PC-9 (cell line): ENCODE measurements at regions not wholly inside any gene's neighbourhood (a gene's known extent, or its start where the extent isn't known, plus 50 kb on each side); places are given as distances from the start of the nearest gene placed in this dataset.

Experiments
- BruUV-seq: library from RNA; stranded (reverse); fragments of 400-500 nt; replicated peaks from 2 replicates; lab custom pipeline; 2021; lab: Mats Ljungman, UMichigan
- CTCF ChIA-PET: fragments of 300-600 bp; sonication (Branson Sonifier 250); formaldehyde crosslinking; loops from one replicate; lab custom pipeline; 2022; ENCODE audit warnings: antibody characterized with exemption; lab: Charles Lee
- POLR2A ChIA-PET: fragments of 300-600 bp; sonication (Branson Sonifier 250); formaldehyde crosslinking; loops from one replicate; lab custom pipeline; 2022; ENCODE audit warnings: antibody characterized with exemption; ENCODE audit not compliant: unreplicated experiment; lab: Charles Lee
- DNase-seq, 2 experiments: peaks; one replicate each; pipeline versions ENCODE4 v3.0.0 to v3.0.0-alpha.2; 2015 to 2022; ENCODE audit warnings: mixed read lengths in 1 of 2
- H2AFZ ChIP-seq: fragments of 200-600 bp; sonication (generic); 2 replicates; pipeline ENCODE4 v1.8.1; 2017; ENCODE audit warnings: antibody characterized with exemption
- H3F3A ChIP-seq: fragments of 200-600 bp; sonication (generic); 2 replicates; pipeline ENCODE4 v1.8.1; 2017; ENCODE audit warnings: antibody characterized with exemption, mild to moderate bottlenecking, low read depth; ENCODE audit not compliant: insufficient read depth
- H3K27ac ChIP-seq: fragments of 200-600 bp; sonication (generic); 2 replicates; pipeline ENCODE4 v1.6.1; 2016; ENCODE audit warnings: mixed run types
- H3K27me3 ChIP-seq: fragments of 200-600 bp; sonication (generic); 2 replicates; pipeline ENCODE4 v1.6.1; 2016; ENCODE audit warnings: low read depth, mixed run types; ENCODE audit not compliant: insufficient read depth
- H3K36me3 ChIP-seq: fragments of 200-600 bp; sonication (generic); 2 replicates; pipeline ENCODE4 v1.6.1; 2016; ENCODE audit warnings: low read depth, mixed run types
- H3K4me1 ChIP-seq: fragments of 200-600 bp; sonication (generic); replicated peaks from 2 replicates; pipeline ENCODE4 v1.6.1; 2016; ENCODE audit warnings: mixed run types; ENCODE audit not compliant: insufficient read depth
- H3K4me2 ChIP-seq: fragments of 200-600 bp; sonication (generic); 2 replicates; pipeline ENCODE4 v1.6.1; 2017; ENCODE audit warnings: mixed run types
- H3K4me3 ChIP-seq: fragments of 200-600 bp; sonication (generic); 2 replicates; pipeline ENCODE4 v1.6.1; 2016; ENCODE audit warnings: mixed run types
- H3K79me2 ChIP-seq: fragments of 200-600 bp; sonication (generic); 2 replicates; pipeline ENCODE4 v1.6.1; 2017; ENCODE audit warnings: low read depth, mixed run types
- H3K9me2 ChIP-seq: fragments of 200-600 bp; sonication (generic); 2 replicates; pipeline ENCODE4 v1.8.1; 2017; ENCODE audit warnings: mild to moderate bottlenecking; ENCODE audit not compliant: insufficient read depth
- H3K9me3 ChIP-seq: fragments of 200-600 bp; sonication (generic); 2 replicates; pipeline ENCODE4 v1.8.1; 2016; ENCODE audit warnings: low read depth; ENCODE audit not compliant: insufficient read depth
- H4K20me1 ChIP-seq: fragments of 200-600 bp; sonication (generic); 2 replicates; pipeline ENCODE4 v1.8.1; 2017; ENCODE audit not compliant: insufficient read depth
- CTCF ChIP-seq: fragments of 200-600 bp; sonication (generic); conservative IDR thresholded peaks from 2 replicates; pipeline ENCODE4 v1.6.1; 2017; ENCODE audit warnings: mixed run types, antibody characterized with exemption, mild to moderate bottlenecking, moderate library complexity
- EZH2 ChIP-seq: fragments of 200-600 bp; sonication (generic); IDR thresholded peaks from 2 replicates; pipeline ENCODE4 v1.8.0; 2017; ENCODE audit warnings: antibody characterized with exemption, low read depth
- intact Hi-C: fragments of 100-400 bp; cut with micrococcal nuclease; formaldehyde crosslinking; loops from one replicate; pipeline ENCODE4 v1.10.0; 2022; ENCODE audit not compliant: unreplicated experiment

- Histone ChIP-seq H3K4me1 (no peaks in the 10 kb centered on the region), H3K79me2 (no peaks in the 10 kb centered on the region), H3K9me2 (no peaks in the 10 kb centered on the region), H3K4me3 (no peak overlapping the region), H3K27ac (no peak overlapping the region), H3K9me3 (no peaks in the 10 kb centered on the region), H2AFZ (no peak overlapping the region), H3K4me2 (no peak overlapping the region), H3F3A (no peaks in the 10 kb centered on the region), H4K20me1 (no peaks in the 10 kb centered on the region), H3K27me3 (no peaks in the 10 kb centered on the region), H3K36me3 (no peaks in the 10 kb centered on the region)
- DNase-seq, result no peak
- ChIA-PET CTCF (no interaction called here), POLR2A (no interaction called here)
- BruUV-seq, result no TSS peak
- intact Hi-C loops, result no loop called here
- TF ChIP-seq EZH2, result no peak
- no peak for TF ChIP-seq CTCF
Observed at GRCh38 chrY:15560840-15561239, 1036.5 kb downstream of the NLGN4Y start.

DNA sequence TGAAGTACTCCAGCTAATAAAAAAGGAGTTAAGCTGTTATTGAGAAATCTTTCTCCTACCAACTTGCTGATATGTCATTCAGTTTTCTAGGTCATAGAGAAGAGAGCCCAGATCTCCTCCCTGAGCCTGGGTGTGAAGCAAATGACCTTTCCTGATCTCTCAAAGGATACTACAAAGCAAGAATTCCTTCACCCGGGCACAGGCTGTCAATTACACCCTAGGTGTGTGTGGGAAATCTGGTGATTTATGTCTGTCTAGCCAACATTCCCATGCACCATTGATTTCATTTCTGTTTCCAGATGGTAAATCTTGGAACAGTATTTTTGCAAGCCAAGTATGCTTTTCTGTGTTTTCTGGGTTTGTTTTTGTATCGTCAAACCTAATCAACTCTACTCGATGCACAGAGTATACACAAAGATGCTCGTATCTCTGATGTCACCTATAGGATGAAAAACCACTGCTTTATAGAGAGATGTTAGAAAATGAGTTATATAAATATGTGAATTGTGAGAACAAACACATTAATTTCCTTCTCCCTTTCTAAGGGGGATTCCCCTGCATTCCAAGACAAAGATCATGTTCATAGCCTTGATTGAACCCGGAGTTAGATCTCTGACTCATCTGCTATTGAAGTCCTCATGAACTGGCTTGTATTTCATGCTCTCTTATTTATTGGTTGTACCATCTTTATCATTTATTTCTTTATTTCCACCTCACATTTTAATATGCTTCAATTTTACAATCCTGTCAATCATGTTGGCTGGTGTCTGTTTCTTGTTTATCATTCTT, 1037.4 kb downstream of the NLGN4Y start:
- H3K4me3 ChIP-seq, result no peak overlapping the region
- no peaks in the 10 kb centered on the region for H3K9me3 ChIP-seq
- H3K9me2 ChIP-seq, result no peaks in the 10 kb centered on the region
- DNase-seq, result no peak
- no peaks in the 10 kb centered on the region for H3K36me3 ChIP-seq
- H3F3A ChIP-seq, result no peaks in the 10 kb centered on the region
- no peaks in the 10 kb centered on the region for H3K27me3 ChIP-seq
- no peak overlapping the region for H2AFZ ChIP-seq
- CTCF ChIA-PET, result no interaction called here
- H4K20me1 ChIP-seq, result no peaks in the 10 kb centered on the region
- H3K4me1 ChIP-seq, result no peaks in the 10 kb centered on the region
- no peak overlapping the region for H3K4me2 ChIP-seq
- H3K79me2 ChIP-seq, result no peaks in the 10 kb centered on the region
- BruUV-seq, result no TSS peak
- H3K27ac ChIP-seq, result no peak overlapping the region
- POLR2A ChIA-PET, result no interaction called here
- TF ChIP-seq EZH2, result no peak
- TF ChIP-seq CTCF, result no peak
- intact Hi-C loops, result no loop called here

GRCh38 chrY:15577886-15578285, 1053.6 kb downstream of the NLGN4Y start:
- no peak overlapping the region for H3K4me3 ChIP-seq
- H3F3A ChIP-seq, result no peaks in the 10 kb centered on the region
- POLR2A ChIA-PET, result no interaction called here
- H3K27ac ChIP-seq, result no peak overlapping the region
- no peak overlapping the region for H2AFZ ChIP-seq
- H3K79me2 ChIP-seq, result no peaks in the 10 kb centered on the region
- no peaks in the 10 kb centered on the region for H3K4me1 ChIP-seq
- H3K9me3 ChIP-seq, result no peaks in the 10 kb centered on the region
- TF ChIP-seq EZH2, result no peak
- no peak for TF ChIP-seq CTCF
- CTCF ChIA-PET, result no interaction called here
- DNase-seq, result no peak
- no peaks in the 10 kb centered on the region for H4K20me1 ChIP-seq
- H3K4me2 ChIP-seq, result no peak overlapping the region
- intact Hi-C loops, result no loop called here
- H3K36me3 ChIP-seq, result no peaks in the 10 kb centered on the region
- BruUV-seq, result no TSS peak
- no peaks in the 10 kb centered on the region for H3K27me3 ChIP-seq
- H3K9me2 ChIP-seq, result no peaks in the 10 kb centered on the region
